HFFc6 (cell line): ENCODE measurements at regions not wholly inside any gene's neighbourhood (a gene's known extent, or its start where the extent isn't known, plus 50 kb on each side); places are given as distances from the start of the nearest gene placed in this dataset.

ENCODE experiments used
- DNase-seq: peaks from one replicate; pipeline ENCODE4 v3.0.0-alpha.2; 2018
- H3K27ac Mint-ChIP-seq: 2 replicates; pipeline ENCODE4 v1.8.0; 2020; ENCODE audit warnings: mild to moderate bottlenecking, mixed read lengths
- H3K27me3 Mint-ChIP-seq: 2 replicates; pipeline ENCODE4 v1.8.0; 2021; ENCODE audit warnings: mild to moderate bottlenecking, moderate library complexity, mixed read lengths; ENCODE audit not compliant: insufficient read depth
- H3K36me3 Mint-ChIP-seq: 2 replicates; pipeline ENCODE4 v1.8.0; 2021; ENCODE audit warnings: low read depth, mixed read lengths
- H3K4me1 Mint-ChIP-seq: 2 replicates; pipeline ENCODE4 v1.8.0; 2020; ENCODE audit warnings: low read depth, mixed read lengths
- H3K4me3 Mint-ChIP-seq: 2 replicates; pipeline ENCODE4 v1.8.0; 2020; ENCODE audit warnings: mild to moderate bottlenecking, moderate library complexity, mixed read lengths
- H3K9me3 Mint-ChIP-seq: 2 replicates; pipeline ENCODE4 v1.8.0; 2020; ENCODE audit warnings: mild to moderate bottlenecking, mixed read lengths
- TF ChIP-seq, protein P1 (sequence below): fragments of 200-600 bp; sonication (generic); IDR thresholded peaks from 2 replicates; pipeline ENCODE4 v1.5.0; 2021; ENCODE audit warnings: antibody characterized with exemption, mild to moderate bottlenecking

DNA sequence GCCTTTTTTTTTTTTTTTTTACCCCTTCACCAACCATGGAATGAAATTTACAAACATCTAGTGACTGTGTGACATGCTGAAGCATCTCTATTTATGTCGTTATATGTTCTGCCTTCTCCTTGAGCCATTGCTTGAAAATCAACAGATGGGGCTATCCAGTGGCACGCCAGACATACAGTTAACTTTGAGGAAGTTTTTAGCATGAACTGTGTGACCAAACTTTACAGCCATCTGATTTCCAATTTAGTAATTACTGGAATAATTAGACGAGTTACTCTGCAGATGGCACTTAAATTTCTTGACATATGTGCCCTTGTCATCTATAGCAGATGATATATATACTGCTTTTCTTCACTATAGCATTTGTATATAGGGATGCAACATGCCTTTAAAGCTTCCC lies 192.1 kb downstream of the SNAPC1 start:
- TF ChIP-seq, protein P1, sequence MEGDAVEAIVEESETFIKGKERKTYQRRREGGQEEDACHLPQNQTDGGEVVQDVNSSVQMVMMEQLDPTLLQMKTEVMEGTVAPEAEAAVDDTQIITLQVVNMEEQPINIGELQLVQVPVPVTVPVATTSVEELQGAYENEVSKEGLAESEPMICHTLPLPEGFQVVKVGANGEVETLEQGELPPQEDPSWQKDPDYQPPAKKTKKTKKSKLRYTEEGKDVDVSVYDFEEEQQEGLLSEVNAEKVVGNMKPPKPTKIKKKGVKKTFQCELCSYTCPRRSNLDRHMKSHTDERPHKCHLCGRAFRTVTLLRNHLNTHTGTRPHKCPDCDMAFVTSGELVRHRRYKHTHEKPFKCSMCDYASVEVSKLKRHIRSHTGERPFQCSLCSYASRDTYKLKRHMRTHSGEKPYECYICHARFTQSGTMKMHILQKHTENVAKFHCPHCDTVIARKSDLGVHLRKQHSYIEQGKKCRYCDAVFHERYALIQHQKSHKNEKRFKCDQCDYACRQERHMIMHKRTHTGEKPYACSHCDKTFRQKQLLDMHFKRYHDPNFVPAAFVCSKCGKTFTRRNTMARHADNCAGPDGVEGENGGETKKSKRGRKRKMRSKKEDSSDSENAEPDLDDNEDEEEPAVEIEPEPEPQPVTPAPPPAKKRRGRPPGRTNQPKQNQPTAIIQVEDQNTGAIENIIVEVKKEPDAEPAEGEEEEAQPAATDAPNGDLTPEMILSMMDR: no peak
- Mint-ChIP-seq H3K27me3 (peaks cover 2% of the 10 kb centered on the region; the same call in 1 of the 2 replicates), H3K4me3 (no peak overlapping the region), H3K27ac (no peak overlapping the region), H3K9me3 (peaks cover 8% of the 10 kb centered on the region), H3K4me1 (peaks cover 15% of the 10 kb centered on the region), H3K36me3 (peaks cover 7% of the 10 kb centered on the region)
- DNase-seq: no peak

DNA sequence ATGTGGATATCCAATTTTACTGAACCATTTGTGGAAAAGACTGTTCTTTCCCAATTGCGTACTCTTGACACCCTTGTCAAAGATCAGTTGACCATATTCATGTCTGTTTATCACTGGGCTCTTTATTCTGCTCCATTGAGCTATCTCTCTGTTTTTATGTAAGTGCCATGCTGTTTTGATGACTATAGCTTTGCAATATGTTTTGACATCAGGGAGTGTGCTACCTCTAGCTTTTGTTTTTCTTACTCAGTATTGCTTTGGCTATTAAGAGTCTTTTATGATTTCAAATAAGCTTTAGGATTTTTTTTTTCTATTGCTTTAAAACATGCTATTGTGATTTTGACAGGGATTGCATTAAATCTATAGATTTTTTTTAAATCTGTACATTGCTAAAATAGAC lies 194.3 kb downstream of the SNAPC1 start:
- H3K4me3 Mint-ChIP-seq: no peak overlapping the region

DNA sequence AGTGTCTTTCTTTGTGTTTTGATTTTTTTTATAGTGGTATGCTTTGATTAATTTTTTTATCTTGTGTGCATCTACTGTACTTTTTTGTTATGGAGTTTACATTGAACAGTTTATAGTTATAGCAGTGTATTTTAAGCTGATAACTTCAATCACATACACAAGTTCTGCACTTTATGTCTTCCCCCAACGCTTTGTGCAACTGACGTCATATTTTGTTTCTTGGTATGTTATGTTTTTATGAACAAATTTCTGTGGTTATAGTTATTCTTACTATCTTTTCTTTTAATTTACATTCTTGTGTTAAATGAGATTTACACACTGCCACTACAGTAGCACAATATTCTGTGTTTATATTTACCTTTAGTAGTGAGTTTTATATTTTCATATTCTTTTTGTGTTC lies 197.1 kb downstream of the SNAPC1 start:
- TF ChIP-seq, protein P1: no peak
- H3K9me3 Mint-ChIP-seq: peaks cover 17% of the 10 kb centered on the region
- peaks cover 16% of the 10 kb centered on the region for H3K4me1 Mint-ChIP-seq
- no peaks in the 10 kb centered on the region for H3K27me3 Mint-ChIP-seq
- H3K36me3 Mint-ChIP-seq: peaks cover 18% of the 10 kb centered on the region
- DNase-seq: no peak
- no peak overlapping the region for H3K4me3 Mint-ChIP-seq
- no peak overlapping the region for H3K27ac Mint-ChIP-seq

More for the DNA sequence above, 194.3 kb downstream of the SNAPC1 start:
- peaks cover 7% of the 10 kb centered on the region for H3K36me3 Mint-ChIP-seq
- peaks cover 11% of the 10 kb centered on the region for H3K9me3 Mint-ChIP-seq
- no peak for DNase-seq
- TF ChIP-seq, protein P1: no peak
- H3K4me1 Mint-ChIP-seq: peaks cover 14% of the 10 kb centered on the region
- no peaks in the 10 kb centered on the region for H3K27me3 Mint-ChIP-seq
- H3K27ac Mint-ChIP-seq: no peak overlapping the region

DNA sequence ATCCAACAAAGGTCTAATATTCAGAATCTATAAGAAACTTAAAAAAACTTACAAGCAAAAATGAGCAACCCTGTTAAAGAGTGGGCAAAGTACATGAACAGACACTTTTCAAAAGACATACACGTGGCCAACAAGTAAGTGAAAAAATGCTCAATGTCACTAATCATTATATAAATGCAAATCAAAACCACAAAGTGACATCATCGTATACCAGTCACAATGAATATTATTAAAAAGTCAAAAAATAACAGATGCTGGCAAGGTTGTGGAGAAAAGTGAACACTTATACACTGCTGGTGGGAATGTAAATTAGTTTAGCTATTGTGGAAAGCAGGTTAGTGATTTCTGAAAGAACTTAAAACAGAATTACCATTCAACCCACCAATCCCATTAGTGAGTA lies 199.1 kb downstream of the SNAPC1 start:
- no peak overlapping the region for H3K27ac Mint-ChIP-seq
- H3K9me3 Mint-ChIP-seq: peaks cover 14% of the 10 kb centered on the region
- no peaks in the 10 kb centered on the region for H3K27me3 Mint-ChIP-seq
- TF ChIP-seq, protein P1: no peak
- no peak overlapping the region for H3K4me3 Mint-ChIP-seq
- H3K4me1 Mint-ChIP-seq: peaks cover 31% of the 10 kb centered on the region
- DNase-seq: no peak
- H3K36me3 Mint-ChIP-seq: peaks cover 14% of the 10 kb centered on the region; the same call in 1 of the 2 replicates

DNA sequence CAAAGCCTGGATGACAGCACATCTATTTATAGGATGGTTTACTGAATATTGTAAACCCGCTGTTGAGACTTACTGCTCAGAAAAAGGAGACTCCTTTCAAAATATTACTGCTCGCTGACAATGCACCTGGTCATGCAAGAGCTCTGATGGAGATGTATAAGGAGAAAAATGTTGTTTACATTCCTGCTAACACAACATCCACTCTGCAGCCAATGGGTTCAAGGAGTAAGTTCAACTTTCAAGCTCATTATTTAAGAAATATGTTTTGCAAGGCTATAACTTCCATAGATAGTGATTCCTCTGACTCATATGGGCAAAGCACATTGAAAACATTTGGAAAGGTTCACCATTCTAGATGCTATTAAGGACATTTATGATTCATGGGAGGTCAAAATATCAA lies 201.7 kb downstream of the SNAPC1 start:
- peak overlapping the region; percentile 3; the same call in 1 of the 2 replicates for H3K4me3 Mint-ChIP-seq
- peak overlapping the region; percentile 86 for H3K27ac Mint-ChIP-seq
- H3K9me3 Mint-ChIP-seq: peaks cover 11% of the 10 kb centered on the region
- H3K4me1 Mint-ChIP-seq: peaks cover 36% of the 10 kb centered on the region
- TF ChIP-seq, protein P1: no peak
- no peak for DNase-seq
- H3K27me3 Mint-ChIP-seq: no peaks in the 10 kb centered on the region
- peaks cover 13% of the 10 kb centered on the region; the same call in 1 of the 2 replicates for H3K36me3 Mint-ChIP-seq
